NOMO-1 (cell line): ENCODE measurements at regions not wholly inside any gene's neighbourhood (a gene's known extent, or its start where the extent isn't known, plus 50 kb on each side); places are given as distances from the start of the nearest gene placed in this dataset.

Experiments used
- DNase-seq, 2 experiments: peaks; one replicate each; lab custom pipeline; 2025; ENCODE audit not compliant: unreplicated experiment in 2 of 2; lab: John Stamatoyannopoulos, UW

DNA sequence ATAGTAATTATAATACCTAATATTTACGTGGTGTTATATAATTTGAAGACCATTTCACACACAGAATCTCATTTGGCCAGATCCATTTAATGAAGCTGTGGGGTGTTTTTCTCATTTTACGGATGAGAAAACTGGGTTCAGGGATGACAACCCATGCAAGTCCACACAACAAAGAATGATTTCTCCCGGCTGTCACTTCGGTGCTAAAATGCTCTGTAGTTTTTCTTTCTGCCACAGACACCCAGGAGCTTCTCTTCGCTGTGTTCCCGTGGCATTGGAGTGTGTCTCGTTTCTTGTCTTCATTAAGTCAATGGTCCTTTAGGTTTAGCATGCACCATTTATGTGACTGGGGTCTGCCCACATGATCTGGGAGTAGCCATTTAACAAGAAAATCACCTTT is 308.5 kb downstream of the ENC1 start:
- DNase-seq = no peak

GRCh38 chr5:74328221-74328630 is 312.3 kb downstream of the ENC1 start:
- DNase-seq = no peak

- no peak for DNase-seq
Measured at GRCh38 chr5:74327339-74327685, 313.2 kb downstream of the ENC1 start.

DNA sequence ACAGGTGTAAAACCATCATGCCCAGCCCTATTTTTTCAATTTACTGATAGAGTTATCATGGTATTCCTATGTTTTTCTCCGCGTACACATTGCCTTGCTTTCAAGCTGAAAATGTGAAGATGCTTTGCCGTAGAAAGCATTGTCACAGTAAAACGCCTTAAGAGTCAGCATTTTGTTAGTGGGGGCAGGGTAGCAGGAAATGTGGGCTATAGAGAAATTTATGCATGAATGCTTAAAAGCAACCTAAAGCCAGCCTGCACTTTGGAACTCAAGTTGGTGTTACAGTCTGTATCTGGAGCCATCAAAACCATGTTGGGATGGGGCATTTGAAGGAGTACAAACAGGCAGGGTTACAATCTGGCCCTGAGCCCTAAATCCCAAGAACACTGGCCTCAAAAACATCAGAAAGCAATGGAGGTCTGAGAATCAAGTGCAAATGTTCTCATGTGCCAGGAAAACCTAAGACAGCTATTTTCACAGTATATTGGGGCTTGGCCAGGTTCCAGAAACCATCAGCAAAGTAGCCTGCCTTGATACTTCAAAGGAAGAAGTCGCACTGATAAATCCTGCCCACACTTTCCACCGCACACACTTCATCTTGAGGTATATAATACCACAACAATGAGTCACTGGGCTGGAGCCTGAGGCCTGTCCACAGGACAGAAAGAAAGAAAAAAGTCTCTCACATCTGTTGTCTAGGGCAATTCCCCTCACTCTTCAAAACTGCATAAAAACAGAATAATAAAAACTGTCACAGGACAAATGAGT is 313.8 kb downstream of the ENC1 start:
- DNase-seq = peak; percentile 79 to 90

- no peak for DNase-seq
Measured at GRCh38 chr5:74325866-74326265, 314.7 kb downstream of the ENC1 start.

- DNase-seq = no peak
Measured at GRCh38 chr5:74324556-74324955, 316.0 kb downstream of the ENC1 start.

DNA sequence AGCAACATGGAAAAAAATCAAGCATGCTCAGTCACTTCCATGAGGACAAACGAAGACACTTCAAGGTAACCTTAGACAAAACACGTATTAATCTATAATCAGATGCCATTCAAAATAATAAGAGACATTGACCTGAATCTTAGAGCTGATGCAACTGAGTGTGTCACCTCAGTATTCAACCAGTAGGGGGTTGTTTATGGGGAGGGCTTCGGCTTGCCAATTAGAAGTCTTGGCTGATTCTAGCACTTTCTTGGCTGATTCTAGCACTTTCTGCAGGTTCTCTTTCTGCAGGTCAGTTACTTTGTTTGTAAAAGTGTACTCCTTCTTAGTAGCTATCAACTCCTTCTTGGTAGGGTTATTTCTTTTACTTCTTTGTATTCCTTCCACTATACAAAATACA is 317.6 kb downstream of the ENC1 start:
- DNase-seq = no peak

DNA sequence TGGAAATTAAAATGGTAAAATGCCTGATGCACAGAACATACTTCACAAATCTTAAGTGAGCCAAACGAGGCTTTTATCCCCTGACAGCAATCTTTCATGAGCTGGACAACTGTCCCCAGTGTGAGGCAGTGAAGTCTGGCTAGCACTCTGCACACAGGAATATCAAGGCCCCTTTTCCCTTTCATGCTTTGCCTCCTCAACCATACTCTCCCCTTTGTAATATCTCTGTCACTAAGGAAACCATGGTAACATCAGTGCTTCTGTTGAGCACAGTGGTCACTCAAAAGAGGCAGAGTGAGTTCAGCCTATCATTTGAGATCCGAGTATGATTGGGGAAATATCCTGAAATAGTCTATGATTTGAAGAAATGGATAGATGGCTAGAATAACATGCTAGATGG is 318.3 kb downstream of the ENC1 start:
- no peak for DNase-seq

DNA sequence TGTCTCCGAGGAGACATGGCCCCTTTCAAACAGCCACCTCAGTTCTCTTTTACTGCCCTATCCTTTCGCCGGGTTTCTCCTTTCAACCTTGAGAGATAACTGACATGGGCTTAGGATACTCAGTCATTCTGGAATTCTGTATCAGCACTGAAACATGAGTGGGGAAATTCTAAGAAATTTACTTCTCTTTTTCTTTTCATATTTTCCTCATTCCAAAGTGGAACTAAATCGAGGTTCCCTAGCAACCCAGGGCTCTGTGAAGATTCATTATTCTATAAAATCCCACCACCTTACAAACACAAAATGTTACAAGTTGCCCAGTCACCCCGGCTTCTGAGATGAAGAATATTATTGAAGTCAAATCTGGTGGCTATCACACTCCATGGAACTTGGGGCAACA is 319.2 kb downstream of the ENC1 start:
- DNase-seq = no peak

DNA sequence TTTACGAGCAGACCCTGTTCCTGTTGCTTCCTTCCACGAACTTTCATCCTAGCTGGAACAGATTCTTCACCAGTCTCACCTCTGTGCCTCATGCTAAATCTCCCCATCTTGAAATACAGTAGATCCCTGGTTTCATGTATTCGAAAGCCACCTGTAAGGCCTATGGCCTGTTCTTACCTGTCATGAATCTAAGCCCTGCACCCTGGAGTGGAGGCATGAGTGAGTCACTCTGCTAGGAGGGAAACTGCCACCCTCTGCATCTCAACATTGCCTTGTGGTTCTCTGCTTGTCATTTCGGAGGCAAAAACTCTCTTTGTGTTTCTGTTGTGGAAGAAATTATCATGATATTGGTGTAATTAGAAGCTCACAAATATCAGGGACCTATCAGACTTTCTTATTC is 320.0 kb downstream of the ENC1 start:
- no peak for DNase-seq

GRCh38 chr5:74319076-74319475 is 321.5 kb downstream of the ENC1 start:
- no peak for DNase-seq

- DNase-seq = no peak
Measured at GRCh38 chr5:74316064-74316603, 324.4 kb downstream of the ENC1 start.

- DNase-seq = no peak
Measured at GRCh38 chr5:74314906-74315305, 325.6 kb downstream of the ENC1 start.

DNA sequence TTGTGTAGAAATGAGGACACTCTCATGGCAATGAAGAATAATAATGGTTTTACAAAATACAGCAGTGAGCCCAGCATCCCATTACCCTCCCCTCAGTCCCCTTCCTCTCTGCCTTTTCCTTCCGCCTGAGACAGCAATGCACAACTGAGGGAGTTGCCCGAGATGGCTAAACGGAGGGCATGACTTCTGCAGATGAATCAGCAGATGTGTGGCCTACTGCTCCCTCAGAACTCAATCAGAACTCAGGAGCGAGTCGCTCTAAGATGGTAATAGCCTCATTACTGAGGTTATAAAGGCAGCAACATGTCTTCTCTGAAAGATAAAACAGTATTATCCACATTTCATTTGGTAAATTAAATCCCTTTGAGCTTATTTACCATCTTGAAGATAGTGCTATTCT is 326.6 kb downstream of the ENC1 start:
- DNase-seq = no peak

- DNase-seq = no peak
Measured at GRCh38 chr5:74312746-74313145, 327.8 kb downstream of the ENC1 start.

- no peak for DNase-seq
Measured at GRCh38 chr5:74311961-74312360, 328.6 kb downstream of the ENC1 start.

GRCh38 chr5:74310997-74311930 is 329.3 kb downstream of the ENC1 start:
- DNase-seq = no peak

- no peak for DNase-seq
Measured at GRCh38 chr5:74310386-74310785, 330.1 kb downstream of the ENC1 start.

- DNase-seq = no peak
Measured at GRCh38 chr5:74309050-74309449, 331.5 kb downstream of the ENC1 start.

- no peak for DNase-seq
Measured at GRCh38 chr5:74306845-74307244, 333.7 kb downstream of the ENC1 start.

- no peak for DNase-seq
Measured at GRCh38 chr5:74304536-74304935, 336.0 kb downstream of the ENC1 start.

- no peak for DNase-seq
Measured at GRCh38 chr5:74303578-74303977, 336.9 kb downstream of the ENC1 start.
